Effector memory CD8-positive, alpha-beta T cell (primary cell): ENCODE measurements at regions not wholly inside any gene's neighbourhood (a gene's known extent, or its start where the extent isn't known, plus 50 kb on each side); places are given as distances from the start of the nearest gene placed in this dataset.
"Not testable (repeated sequence)": the region's sequence is repeated elsewhere in the genome, so short reads cannot be mapped to it uniquely, and the experiment has no call there.

Experiments used
- ATAC-seq: fragments of 150-1000 bp; cut with Tn5 transposase; replicated peaks from 2 replicates; pipeline ENCODE4 v1.10.0; 2021; ENCODE audit warnings: mild to moderate bottlenecking, moderate library complexity
- DNase-seq, 3 experiments: peaks; one replicate each; pipeline ENCODE4 v3.0.0; 2021
- H3K27ac Mint-ChIP-seq, 2 donors: one replicate each; pipeline ENCODE4 v1.8.0; 2022; ENCODE audit warnings: mild to moderate bottlenecking in 2 of 2, mixed read lengths in 2 of 2, moderate library complexity in 2 of 2
- H3K27me3 Mint-ChIP-seq, 2 donors: one replicate each; pipeline ENCODE4 v1.8.0; 2022; ENCODE audit warnings: mixed read lengths in 2 of 2
- H3K36me3 Mint-ChIP-seq: one replicate; pipeline ENCODE4 v1.8.0; 2022; ENCODE audit warnings: mild to moderate bottlenecking, moderate library complexity, mixed read lengths; ENCODE audit not compliant: insufficient read depth
- H3K4me1 Mint-ChIP-seq, 2 donors: one replicate each; pipeline ENCODE4 v1.8.0; 2022; ENCODE audit warnings: low read depth in 2 of 2, mixed read lengths in 2 of 2
- H3K4me3 Mint-ChIP-seq, 2 donors: one replicate each; pipeline ENCODE4 v1.8.0; 2022; ENCODE audit warnings: mild to moderate bottlenecking in 2 of 2, mixed read lengths in 2 of 2, moderate library complexity in 2 of 2
- H3K9me3 Mint-ChIP-seq, 2 donors: one replicate each; pipeline ENCODE4 v1.8.0; 2022; ENCODE audit warnings: mixed read lengths in 2 of 2

- no peak for DNase-seq
- ATAC-seq: no peak
- Mint-ChIP-seq H3K4me1 (no peaks in the 10 kb centered on the region), H3K4me3 (no peak overlapping the region), H3K36me3 (no peaks in the 10 kb centered on the region), H3K27ac (no peak overlapping the region), H3K9me3 (peaks cover 5 to 6% of the 10 kb centered on the region in 2 donors), H3K27me3 (no peaks in the 10 kb centered on the region)
Observed at GRCh38 chr11:39786281-39786680, 1673.2 kb downstream of the LRRC4C start.

GRCh38 chr11:39784873-39785272 lies 1674.6 kb downstream of the LRRC4C start:
- no peaks in the 10 kb centered on the region for H3K27me3 Mint-ChIP-seq
- no peak overlapping the region for H3K27ac Mint-ChIP-seq
- H3K9me3 Mint-ChIP-seq: peaks cover 0 to 4% of the 10 kb centered on the region in 2 donors
- no peak for ATAC-seq
- H3K36me3 Mint-ChIP-seq: no peaks in the 10 kb centered on the region
- no peak for DNase-seq
- no peak overlapping the region for H3K4me3 Mint-ChIP-seq
- no peaks in the 10 kb centered on the region for H3K4me1 Mint-ChIP-seq

- no peak for ATAC-seq
Observed at GRCh38 chr11:39780131-39780530, 1679.3 kb downstream of the LRRC4C start.

GRCh38 chr11:39777035-39777434 lies 1682.4 kb downstream of the LRRC4C start:
- DNase-seq (no peak), ATAC-seq (no peak)
- Mint-ChIP-seq H3K27ac (no peak overlapping the region), H3K27me3 (no peaks in the 10 kb centered on the region), H3K4me3 (no peak overlapping the region), H3K4me1 (no peaks in the 10 kb centered on the region), H3K9me3 (peaks cover 7 to 10% of the 10 kb centered on the region in 2 donors), H3K36me3 (no peaks in the 10 kb centered on the region)

More at GRCh38 chr11:39780131-39780530, 1679.3 kb downstream of the LRRC4C start:
- Mint-ChIP-seq H3K4me1 (no peaks in the 10 kb centered on the region), H3K4me3 (no peak overlapping the region), H3K27me3 (no peaks in the 10 kb centered on the region), H3K27ac (no peak overlapping the region), H3K9me3 (peaks cover 0 to 7% of the 10 kb centered on the region in 2 donors), H3K36me3 (no peaks in the 10 kb centered on the region)
- no peak for DNase-seq

- ATAC-seq (no peak), DNase-seq (no peak)
- Mint-ChIP-seq H3K27ac (no peak overlapping the region), H3K4me1 (no peaks in the 10 kb centered on the region), H3K36me3 (no peaks in the 10 kb centered on the region), H3K4me3 (no peak overlapping the region), H3K9me3 (peaks cover 12 to 15% of the 10 kb centered on the region in 2 donors), H3K27me3 (no peaks in the 10 kb centered on the region)
Observed at GRCh38 chr11:39772525-39773137, 1686.8 kb downstream of the LRRC4C start.

GRCh38 chr11:39768214-39768613 lies 1691.2 kb downstream of the LRRC4C start:
- no peaks in the 10 kb centered on the region for H3K36me3 Mint-ChIP-seq
- H3K27me3 Mint-ChIP-seq: no peaks in the 10 kb centered on the region
- peaks cover 11 to 23% of the 10 kb centered on the region in 2 donors for H3K9me3 Mint-ChIP-seq
- no peak overlapping the region for H3K27ac Mint-ChIP-seq
- no peak for ATAC-seq
- no peak overlapping the region for H3K4me3 Mint-ChIP-seq
- H3K4me1 Mint-ChIP-seq: no peaks in the 10 kb centered on the region
- DNase-seq: no peak

- H3K27me3 Mint-ChIP-seq: no peaks in the 10 kb centered on the region
- no peak overlapping the region for H3K27ac Mint-ChIP-seq
- H3K4me3 Mint-ChIP-seq: no peak overlapping the region
Observed at GRCh38 chr11:39745401-39745800, 1714.1 kb downstream of the LRRC4C start.

GRCh38 chr11:39741066-39741465 lies 1718.4 kb downstream of the LRRC4C start:
- DNase-seq (no peak), ATAC-seq (no peak)
- no peak overlapping the region for H3K27ac Mint-ChIP-seq
- no peak overlapping the region for H3K4me3 Mint-ChIP-seq
- H3K4me1 Mint-ChIP-seq: no peaks in the 10 kb centered on the region
- no peaks in the 10 kb centered on the region for H3K27me3 Mint-ChIP-seq
- H3K36me3 Mint-ChIP-seq: no peaks in the 10 kb centered on the region
- H3K9me3 Mint-ChIP-seq: peaks cover 0 to 4% of the 10 kb centered on the region in 2 donors

More at GRCh38 chr11:39745401-39745800, 1714.1 kb downstream of the LRRC4C start:
- no peak for DNase-seq
- H3K36me3 Mint-ChIP-seq: no peaks in the 10 kb centered on the region
- no peak for ATAC-seq
- peaks cover 7 to 8% of the 10 kb centered on the region in 2 donors for H3K9me3 Mint-ChIP-seq
- no peaks in the 10 kb centered on the region for H3K4me1 Mint-ChIP-seq

GRCh38 chr11:39736351-39736750 lies 1723.1 kb downstream of the LRRC4C start:
- H3K27me3 Mint-ChIP-seq, H3K4me3 Mint-ChIP-seq, H3K36me3 Mint-ChIP-seq, ATAC-seq, H3K4me1 Mint-ChIP-seq, DNase-seq, H3K27ac Mint-ChIP-seq: not testable (repeated sequence)
- peaks cover 11 to 18% of the 10 kb centered on the region in 2 donors for H3K9me3 Mint-ChIP-seq

GRCh38 chr11:39732001-39732400 lies 1727.5 kb downstream of the LRRC4C start:
- no peaks in the 10 kb centered on the region for H3K4me1 Mint-ChIP-seq
- H3K4me3 Mint-ChIP-seq: no peak overlapping the region
- ATAC-seq (no peak), DNase-seq (no peak)
- no peaks in the 10 kb centered on the region for H3K36me3 Mint-ChIP-seq
- no peaks in the 10 kb centered on the region for H3K27me3 Mint-ChIP-seq
- H3K9me3 Mint-ChIP-seq: peaks cover 13 to 18% of the 10 kb centered on the region in 2 donors
- no peak overlapping the region for H3K27ac Mint-ChIP-seq

GRCh38 chr11:39725081-39725480 lies 1734.4 kb downstream of the LRRC4C start:
- no peaks in the 10 kb centered on the region for H3K27me3 Mint-ChIP-seq
- ATAC-seq (no peak), DNase-seq (no peak)
- H3K36me3 Mint-ChIP-seq: no peaks in the 10 kb centered on the region
- no peak overlapping the region for H3K4me3 Mint-ChIP-seq
- H3K27ac Mint-ChIP-seq: no peak overlapping the region
- no peaks in the 10 kb centered on the region for H3K4me1 Mint-ChIP-seq
- peaks cover 3 to 8% of the 10 kb centered on the region in 2 donors for H3K9me3 Mint-ChIP-seq

GRCh38 chr11:39724404-39724803 lies 1735.0 kb downstream of the LRRC4C start:
- ATAC-seq (no peak), DNase-seq (no peak)
- H3K4me3 Mint-ChIP-seq: no peak overlapping the region
- no peaks in the 10 kb centered on the region for H3K36me3 Mint-ChIP-seq
- H3K9me3 Mint-ChIP-seq: peaks cover 3 to 8% of the 10 kb centered on the region in 2 donors
- H3K4me1 Mint-ChIP-seq: no peaks in the 10 kb centered on the region
- H3K27me3 Mint-ChIP-seq: no peaks in the 10 kb centered on the region
- H3K27ac Mint-ChIP-seq: no peak overlapping the region

- Mint-ChIP-seq H3K4me1 (no peaks in the 10 kb centered on the region), H3K4me3 (no peak overlapping the region), H3K36me3 (no peaks in the 10 kb centered on the region), H3K27me3 (no peaks in the 10 kb centered on the region), H3K27ac (no peak overlapping the region), H3K9me3 (peaks cover 5 to 17% of the 10 kb centered on the region in 2 donors)
- DNase-seq (no peak), ATAC-seq (no peak)
Observed at GRCh38 chr11:39712581-39712980, 1746.9 kb downstream of the LRRC4C start.

- Mint-ChIP-seq H3K4me3 (no peak overlapping the region), H3K36me3 (no peaks in the 10 kb centered on the region), H3K4me1 (no peaks in the 10 kb centered on the region), H3K27me3 (no peaks in the 10 kb centered on the region), H3K27ac (no peak overlapping the region), H3K9me3 (peaks cover 7 to 22% of the 10 kb centered on the region in 2 donors)
- DNase-seq (no peak), ATAC-seq (no peak)
Observed at GRCh38 chr11:39690856-39691255, 1768.6 kb downstream of the LRRC4C start.
